Spleen (tissue), 7 donors: ENCODE measurements at regions not wholly inside any gene's neighbourhood (a gene's known extent, or its start where the extent isn't known, plus 50 kb on each side); places are given as distances from the start of the nearest gene placed in this dataset.

Experiments used
- CTCF ChIP-seq, 11 experiments: fragments of 200-600 bp in 7 of 11; fragments of 450-650 bp in 4 of 11; sonication (generic) in 4 of 11; IDR thresholded peaks in 8 of 11; conservative IDR thresholded peaks in 3 of 11; 1 replicate in 7 of 11; 2 replicates in 4 of 11; pipeline versions ENCODE4 v1.4.0 to v1.8.0; 2016 to 2021; ENCODE audit warnings: antibody characterized with exemption in 11 of 11, inconsistent platforms in 4 of 11, mild to moderate bottlenecking in 1 of 11
- POLR2A ChIP-seq, 3 donors: fragments of 450-650 bp; IDR thresholded peaks; one replicate each; pipeline ENCODE4 v1.5.1; 2017; ENCODE audit warnings: antibody characterized with exemption in 3 of 3, mild to moderate bottlenecking in 1 of 3
- POLR2AphosphoS5 ChIP-seq, 3 donors: sonication (generic); formaldehyde crosslinking; IDR thresholded peaks; one replicate each; pipeline ENCODE4 v1.5.1; 2017; ENCODE audit warnings: antibody characterized with exemption in 3 of 3
- donor health status: DM: no; HTN: no; CAD: no; lungs with moderate emphysema.
- donor health status: DM: no; HTN: no; CAD: no.
- donor health status: DM: no; HTN: no; CAD: no.

GRCh38 chr9:115211413-115212124 lies 93.6 kb upstream of the TNC start:
- TF ChIP-seq POLR2A (IDR thresholded peaks at IDR 0.05) = no peak
- TF ChIP-seq CTCF (IDR thresholded peaks at IDR 0.05 in 8 of 11, conservative IDR thresholded peaks at IDR 0.05 in 3 of 11) = no peak
- TF ChIP-seq POLR2AphosphoS5 (IDR thresholded peaks at IDR 0.05) = no peak
